D721Med (cell line): ENCODE measurements at regions not wholly inside any gene's neighbourhood (a gene's known extent, or its start where the extent isn't known, plus 50 kb on each side); places are given as distances from the start of the nearest gene placed in this dataset.

Source experiments
- DNase-seq: peaks from one replicate; pipeline ENCODE4 v3.0.0; 2011; ENCODE audit warnings: low spot score; ENCODE audit not compliant: insufficient read length
- FAIRE-seq: peaks from 2 replicates; lab custom pipeline; 2011; peaks lifted over from hg19 to GRCh38; lab: Jason Lieb, UNC
- CTCF ChIP-seq: IDR thresholded peaks from 2 replicates; pipeline ENCODE4 v1.5.1; 2012; ENCODE audit warnings: mild to moderate bottlenecking, control low read depth; ENCODE audit not compliant: insufficient read depth; ENCODE audit errors: missing control alignments

GRCh38 chr7:12756821-12757220, 69.4 kb downstream of the ARL4A start:
- TF ChIP-seq CTCF: no peak
- no peak for DNase-seq
- FAIRE-seq: no peak

GRCh38 chr7:12757443-12757842, 70.0 kb downstream of the ARL4A start:
- no peak for TF ChIP-seq CTCF
- no peak for FAIRE-seq

GRCh38 chr7:12759151-12759550, 71.7 kb downstream of the ARL4A start:
- FAIRE-seq: no peak
- TF ChIP-seq CTCF: no peak
- DNase-seq: no peak

More at GRCh38 chr7:12757443-12757842, 70.0 kb downstream of the ARL4A start:
- no peak for DNase-seq

GRCh38 chr7:12761111-12761510, 73.7 kb downstream of the ARL4A start:
- DNase-seq (no peak), FAIRE-seq (no peak)
- no peak for TF ChIP-seq CTCF

GRCh38 chr7:12761691-12762090, 74.3 kb downstream of the ARL4A start:
- no peak for FAIRE-seq
- TF ChIP-seq CTCF: no peak

GRCh38 chr7:12764458-12764891, 77.0 kb downstream of the ARL4A start:
- no peak for FAIRE-seq
- DNase-seq: no peak
- no peak for TF ChIP-seq CTCF

More at GRCh38 chr7:12761691-12762090, 74.3 kb downstream of the ARL4A start:
- no peak for DNase-seq

GRCh38 chr7:12765431-12766100, 78.1 kb downstream of the ARL4A start:
- FAIRE-seq: no peak
- no peak for TF ChIP-seq CTCF

More at GRCh38 chr7:12765431-12766100, 78.1 kb downstream of the ARL4A start:
- no peak for DNase-seq
